HFF-Myc (cell line): ENCODE measurements at regions not wholly inside any gene's neighbourhood (a gene's known extent, or its start where the extent isn't known, plus 50 kb on each side); places are given as distances from the start of the nearest gene placed in this dataset.

Experiments used
- DNase-seq: peaks from one replicate; pipeline ENCODE4 v3.0.0-alpha.2; 2011; ENCODE audit warnings: low read depth; ENCODE audit errors: extremely low read depth
- H3K4me3 ChIP-seq: replicated peaks from 2 replicates; pipeline ENCODE4 v1.5.1; 2011; ENCODE audit warnings: low read depth, mild to moderate bottlenecking, control low read depth, low read length
- TF ChIP-seq, protein P1 (sequence below): IDR thresholded peaks from 2 replicates; pipeline ENCODE4 v1.5.1; 2012; ENCODE audit warnings: mild to moderate bottlenecking, low read depth, low read length, control low read depth; ENCODE audit errors: missing control alignments

DNA sequence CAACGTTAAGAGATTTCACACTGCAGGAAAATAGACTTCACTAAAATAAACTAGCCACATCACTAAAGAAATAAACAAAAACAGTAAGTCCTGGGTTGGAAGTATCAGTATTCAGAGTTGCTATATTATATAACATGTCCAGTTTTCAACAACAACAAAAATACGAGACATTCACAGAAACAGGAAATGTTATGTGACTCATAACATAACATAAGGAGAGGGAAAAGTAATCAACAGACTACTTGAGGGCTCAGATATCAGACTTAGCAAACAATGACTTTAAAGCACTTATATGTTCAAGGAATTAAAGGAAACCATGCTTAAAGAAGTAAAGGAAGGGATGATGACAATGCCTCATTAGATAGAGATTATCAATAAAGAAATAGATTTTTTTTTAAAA lies 73.5 kb upstream of the MKLN1 start:
- H3K4me3 ChIP-seq: no peak overlapping the region
- no peak for DNase-seq
- TF ChIP-seq, protein P1, sequence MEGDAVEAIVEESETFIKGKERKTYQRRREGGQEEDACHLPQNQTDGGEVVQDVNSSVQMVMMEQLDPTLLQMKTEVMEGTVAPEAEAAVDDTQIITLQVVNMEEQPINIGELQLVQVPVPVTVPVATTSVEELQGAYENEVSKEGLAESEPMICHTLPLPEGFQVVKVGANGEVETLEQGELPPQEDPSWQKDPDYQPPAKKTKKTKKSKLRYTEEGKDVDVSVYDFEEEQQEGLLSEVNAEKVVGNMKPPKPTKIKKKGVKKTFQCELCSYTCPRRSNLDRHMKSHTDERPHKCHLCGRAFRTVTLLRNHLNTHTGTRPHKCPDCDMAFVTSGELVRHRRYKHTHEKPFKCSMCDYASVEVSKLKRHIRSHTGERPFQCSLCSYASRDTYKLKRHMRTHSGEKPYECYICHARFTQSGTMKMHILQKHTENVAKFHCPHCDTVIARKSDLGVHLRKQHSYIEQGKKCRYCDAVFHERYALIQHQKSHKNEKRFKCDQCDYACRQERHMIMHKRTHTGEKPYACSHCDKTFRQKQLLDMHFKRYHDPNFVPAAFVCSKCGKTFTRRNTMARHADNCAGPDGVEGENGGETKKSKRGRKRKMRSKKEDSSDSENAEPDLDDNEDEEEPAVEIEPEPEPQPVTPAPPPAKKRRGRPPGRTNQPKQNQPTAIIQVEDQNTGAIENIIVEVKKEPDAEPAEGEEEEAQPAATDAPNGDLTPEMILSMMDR: no peak

DNA sequence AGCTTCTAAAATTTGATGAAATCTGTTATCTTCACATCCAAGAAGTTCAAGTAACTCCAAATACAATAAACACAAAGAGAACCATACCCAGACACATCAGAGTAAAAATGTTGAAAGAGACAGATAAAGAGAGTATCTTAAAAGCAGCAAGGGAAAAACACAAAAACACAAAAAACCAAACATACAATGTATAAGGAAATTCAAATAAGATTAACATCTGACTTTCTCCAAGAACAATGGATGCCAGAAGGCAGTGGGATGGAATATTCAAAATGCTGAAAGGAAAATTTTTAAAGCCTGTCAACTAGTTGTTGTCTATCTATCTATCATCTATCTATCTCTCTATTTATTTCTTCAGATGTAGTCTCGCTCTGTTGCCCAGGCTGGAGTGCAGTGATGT lies 72.4 kb upstream of the MKLN1 start:
- no peak for DNase-seq
- TF ChIP-seq, protein P1: no peak
- no peak overlapping the region for H3K4me3 ChIP-seq

DNA sequence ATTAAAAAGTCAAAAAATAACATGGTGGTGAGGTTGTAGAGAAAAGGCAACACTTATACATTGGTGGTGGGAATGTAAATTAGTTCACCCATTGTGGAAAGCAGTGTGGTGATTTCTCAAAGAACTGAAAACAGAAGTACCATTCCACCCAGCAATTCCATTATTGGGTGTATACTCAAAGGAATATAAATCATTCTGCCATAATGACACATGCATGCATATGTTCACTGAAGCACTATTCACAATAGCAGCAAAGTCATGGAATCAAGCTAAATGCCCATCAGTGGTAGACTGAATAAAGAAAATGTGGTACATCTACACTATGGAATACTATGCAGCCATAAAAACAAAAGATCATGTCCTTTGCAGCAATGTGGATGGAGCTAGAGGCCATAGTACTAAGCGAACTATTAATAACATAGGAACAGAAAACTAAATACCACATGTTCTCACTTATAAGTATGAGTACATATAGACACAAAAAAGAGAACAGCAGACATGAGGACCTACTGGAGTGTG lies 66.1 kb upstream of the MKLN1 start:
- TF ChIP-seq, protein P1: no peak
- H3K4me3 ChIP-seq: no peak overlapping the region
- no peak for DNase-seq

DNA sequence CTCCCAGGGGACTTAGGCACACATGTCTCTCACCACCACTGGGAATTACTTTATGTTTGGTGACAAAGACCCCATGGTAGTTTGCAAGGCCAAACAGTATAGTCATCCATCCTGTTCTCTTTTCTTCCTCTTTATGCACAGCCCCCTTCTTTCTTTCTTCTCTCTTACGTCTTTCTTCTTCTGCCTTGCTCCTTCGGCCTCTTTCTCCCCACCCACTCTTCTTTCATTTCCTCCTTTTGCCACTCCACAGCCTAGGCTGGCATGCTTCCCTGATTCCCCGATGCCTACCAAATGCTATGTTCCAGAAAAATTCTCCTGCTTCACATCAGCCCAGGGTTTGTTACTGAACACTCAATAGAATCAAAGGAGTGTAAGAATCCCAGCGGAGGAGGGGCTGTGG lies 62.4 kb upstream of the MKLN1 start:
- no peak overlapping the region for H3K4me3 ChIP-seq
- TF ChIP-seq, protein P1: no peak
- DNase-seq: no peak

DNA sequence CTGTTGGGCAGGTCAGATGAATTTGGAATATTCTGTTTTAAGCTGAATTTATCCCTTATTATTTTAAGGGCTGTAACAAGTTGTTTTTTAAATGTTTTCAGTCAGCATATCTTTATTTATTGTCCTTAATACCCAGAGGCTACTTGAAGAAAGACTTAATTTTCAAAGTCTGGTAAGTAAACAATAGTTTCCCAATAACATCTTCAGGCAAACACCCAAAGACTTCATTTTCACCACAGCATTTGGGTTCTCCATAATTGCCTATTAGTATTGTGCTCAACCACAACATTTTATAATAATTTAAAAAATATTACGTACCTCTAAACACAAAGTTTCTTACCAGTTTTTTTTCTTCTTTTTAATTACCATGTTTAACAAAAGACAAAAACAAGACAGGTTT lies 60.0 kb upstream of the MKLN1 start:
- H3K4me3 ChIP-seq: no peak overlapping the region
- no peak for DNase-seq
- TF ChIP-seq, protein P1: no peak

DNA sequence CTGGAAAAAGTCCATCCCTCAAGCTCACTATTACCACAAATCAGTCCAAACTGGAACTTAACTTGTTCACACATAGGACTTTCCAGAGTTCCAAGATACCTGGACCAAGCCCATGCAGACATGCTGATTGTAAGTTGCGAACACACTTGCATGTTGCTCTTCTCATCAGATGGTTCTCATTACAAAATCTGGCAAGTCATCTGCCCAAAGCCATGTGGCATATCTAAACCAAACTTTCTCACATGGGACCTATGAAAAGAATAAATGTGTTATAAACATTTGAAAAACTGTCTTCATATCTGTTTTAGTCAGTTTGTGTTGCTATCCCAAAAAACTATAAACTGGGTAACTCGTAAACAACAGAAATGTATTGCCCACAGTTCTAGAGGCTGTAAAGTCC lies 58.8 kb upstream of the MKLN1 start:
- TF ChIP-seq, protein P1: no peak
- no peak for DNase-seq
- no peak overlapping the region for H3K4me3 ChIP-seq

DNA sequence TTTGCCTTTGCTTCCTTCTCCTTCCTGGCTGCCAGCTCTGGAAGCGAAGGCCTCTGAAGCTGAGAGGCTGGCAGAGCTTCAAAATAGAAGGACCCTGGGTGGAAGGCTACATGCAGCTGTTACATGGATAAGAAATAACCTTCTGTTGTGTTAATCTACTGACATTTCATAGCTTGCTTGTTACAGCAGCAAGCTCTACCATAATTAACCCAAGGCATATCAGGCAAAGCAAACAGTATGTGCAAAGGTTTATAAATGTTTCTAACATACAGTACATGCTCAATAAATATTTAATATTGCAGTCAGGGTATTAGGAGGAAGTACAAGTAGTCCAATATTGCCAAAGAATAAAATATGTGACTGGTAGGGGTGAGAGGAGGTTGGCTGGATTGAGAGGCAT lies 55.6 kb upstream of the MKLN1 start:
- TF ChIP-seq, protein P1: no peak
- H3K4me3 ChIP-seq: no peak overlapping the region
- DNase-seq: no peak
